CD4-positive, alpha-beta T cell treated with Interleukin-4 for 1 hour (primary cell): ENCODE measurements at regions not wholly inside any gene's neighbourhood (a gene's known extent, or its start where the extent isn't known, plus 50 kb on each side); places are given as distances from the start of the nearest gene placed in this dataset.
A peak's percentile ranks its signal among the peaks of the same experiment; 100 is the strongest.

Source experiments
- DNase-seq, 2 donors: peaks; one replicate each; pipeline ENCODE4 v3.0.0-alpha.2; 2020 to 2022

GRCh38 chr1:96966536-96967138 lies 245.1 kb downstream of the PTBP2 start:
- DNase-seq = peak; percentile 60 to 70

- no peak for DNase-seq
These were observed 245.7 kb downstream of the PTBP2 start for GRCh38 chr1:96967311-96967710.

- no peak for DNase-seq
These were observed 247.0 kb downstream of the PTBP2 start for GRCh38 chr1:96968541-96968940.

- no peak for DNase-seq
These were observed 247.4 kb downstream of the PTBP2 start for GRCh38 chr1:96968983-96969382.

GRCh38 chr1:96969656-96970163 lies 248.1 kb downstream of the PTBP2 start:
- no peak for DNase-seq

- no peak for DNase-seq
These were observed 249.9 kb downstream of the PTBP2 start for GRCh38 chr1:96971439-96971838.

- DNase-seq = no peak
These were observed 250.4 kb downstream of the PTBP2 start for GRCh38 chr1:96971849-96972602.

- DNase-seq = no peak
These were observed 252.0 kb downstream of the PTBP2 start for GRCh38 chr1:96973605-96974004.

GRCh38 chr1:96978444-96978843 lies 256.9 kb downstream of the PTBP2 start:
- DNase-seq = no peak

GRCh38 chr1:96978901-96979300 lies 257.3 kb downstream of the PTBP2 start:
- no peak for DNase-seq

GRCh38 chr1:96979304-96980268 lies 258.0 kb downstream of the PTBP2 start:
- DNase-seq = no peak

- DNase-seq = no peak
These were observed 258.9 kb downstream of the PTBP2 start for GRCh38 chr1:96980448-96980847.

- DNase-seq = no peak
These were observed 259.6 kb downstream of the PTBP2 start for GRCh38 chr1:96981181-96981580.

GRCh38 chr1:96982118-96982517 lies 260.5 kb downstream of the PTBP2 start:
- DNase-seq = no peak

GRCh38 chr1:96983866-96984265 lies 262.3 kb downstream of the PTBP2 start:
- DNase-seq = no peak

- DNase-seq = no peak
These were observed 265.7 kb downstream of the PTBP2 start for GRCh38 chr1:96987186-96987703.

GRCh38 chr1:96989302-96989701 lies 267.7 kb downstream of the PTBP2 start:
- no peak for DNase-seq

GRCh38 chr1:96990136-96990535 lies 268.6 kb downstream of the PTBP2 start:
- DNase-seq = no peak

GRCh38 chr1:96991261-96991660 lies 269.7 kb downstream of the PTBP2 start:
- no peak for DNase-seq

GRCh38 chr1:96992871-96993270 lies 271.3 kb downstream of the PTBP2 start:
- DNase-seq = no peak

- no peak for DNase-seq
These were observed 273.8 kb downstream of the PTBP2 start for GRCh38 chr1:96995351-96995750.

GRCh38 chr1:96996001-96996400 lies 274.4 kb downstream of the PTBP2 start:
- DNase-seq = no peak

GRCh38 chr1:96997717-96998116 lies 276.1 kb downstream of the PTBP2 start:
- DNase-seq = no peak
